Adrenal gland (tissue), 5 donors: ENCODE measurements at regions not wholly inside any gene's neighbourhood (a gene's known extent, or its start where the extent isn't known, plus 50 kb on each side); places are given as distances from the start of the nearest gene placed in this dataset.

Experiments used
- POLR2A ChIP-seq, 2 donors: fragments of 450-650 bp; IDR thresholded peaks; one replicate each; pipeline ENCODE4 v1.6.1; 2017; ENCODE audit warnings: antibody characterized with exemption in 2 of 2, mild to moderate bottlenecking in 2 of 2, moderate library complexity in 1 of 2
- TF ChIP-seq, protein P1 (sequence below), 6 experiments: fragments of 450-650 bp in 4 of 6; fragments of 200-600 bp in 2 of 6; sonication (generic) in 1 of 6; IDR thresholded peaks; 1 replicate in 5 of 6; 2 replicates in 1 of 6; pipeline versions ENCODE4 v1.5.1 to v1.8.0; 2016 to 2021; ENCODE audit warnings: antibody characterized with exemption in 6 of 6, mild to moderate bottlenecking in 2 of 6, moderate library complexity in 1 of 6
- donor health status: DM: no; HTN: no; CAD: no.

DNA sequence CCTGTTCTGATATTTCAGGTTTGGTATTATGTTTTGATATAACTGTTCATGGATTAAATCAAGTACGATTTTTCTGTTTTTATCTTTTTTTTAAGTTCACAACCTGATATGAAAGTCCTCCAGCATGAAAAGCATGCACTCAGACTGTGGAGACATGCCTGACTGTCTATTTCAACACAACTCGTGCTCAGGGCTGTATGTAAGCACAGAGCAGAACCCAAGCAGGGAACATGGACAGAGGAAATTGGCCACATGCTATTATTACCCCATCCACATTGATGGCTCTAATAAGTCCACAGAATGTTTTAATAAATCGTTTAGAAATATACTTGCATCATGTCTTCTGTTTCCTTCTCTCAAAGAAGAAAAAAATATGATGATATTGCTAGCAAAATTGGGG, 730.4 kb downstream of the C6orf118 start:
- TF ChIP-seq, protein P1, sequence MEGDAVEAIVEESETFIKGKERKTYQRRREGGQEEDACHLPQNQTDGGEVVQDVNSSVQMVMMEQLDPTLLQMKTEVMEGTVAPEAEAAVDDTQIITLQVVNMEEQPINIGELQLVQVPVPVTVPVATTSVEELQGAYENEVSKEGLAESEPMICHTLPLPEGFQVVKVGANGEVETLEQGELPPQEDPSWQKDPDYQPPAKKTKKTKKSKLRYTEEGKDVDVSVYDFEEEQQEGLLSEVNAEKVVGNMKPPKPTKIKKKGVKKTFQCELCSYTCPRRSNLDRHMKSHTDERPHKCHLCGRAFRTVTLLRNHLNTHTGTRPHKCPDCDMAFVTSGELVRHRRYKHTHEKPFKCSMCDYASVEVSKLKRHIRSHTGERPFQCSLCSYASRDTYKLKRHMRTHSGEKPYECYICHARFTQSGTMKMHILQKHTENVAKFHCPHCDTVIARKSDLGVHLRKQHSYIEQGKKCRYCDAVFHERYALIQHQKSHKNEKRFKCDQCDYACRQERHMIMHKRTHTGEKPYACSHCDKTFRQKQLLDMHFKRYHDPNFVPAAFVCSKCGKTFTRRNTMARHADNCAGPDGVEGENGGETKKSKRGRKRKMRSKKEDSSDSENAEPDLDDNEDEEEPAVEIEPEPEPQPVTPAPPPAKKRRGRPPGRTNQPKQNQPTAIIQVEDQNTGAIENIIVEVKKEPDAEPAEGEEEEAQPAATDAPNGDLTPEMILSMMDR (IDR thresholded peaks at IDR 0.05): no peak
- TF ChIP-seq POLR2A (IDR thresholded peaks at IDR 0.05): no peak
